Neural crest cell (in vitro differentiated cells): ENCODE measurements at regions not wholly inside any gene's neighbourhood (a gene's known extent, or its start where the extent isn't known, plus 50 kb on each side); places are given as distances from the start of the nearest gene placed in this dataset.

ENCODE experiments used
- DNase-seq: peaks from one replicate; pipeline ENCODE4 v3.0.0; 2021; ENCODE audit warnings: low read depth, mixed read lengths, low spot score
- H3K27ac Mint-ChIP-seq: one replicate; pipeline ENCODE4 v1.8.0; 2021; ENCODE audit warnings: mild to moderate bottlenecking, mixed read lengths; ENCODE audit not compliant: unreplicated experiment
- H3K27me3 Mint-ChIP-seq: 2 replicates; pipeline ENCODE4 v1.8.0; 2021; ENCODE audit warnings: low read depth, mild to moderate bottlenecking, mixed read lengths
- H3K36me3 Mint-ChIP-seq: 2 replicates; pipeline ENCODE4 v1.8.0; 2021; ENCODE audit warnings: low read depth, mild to moderate bottlenecking, mixed read lengths
- H3K4me1 Mint-ChIP-seq: 2 replicates; pipeline ENCODE4 v1.8.0; 2021; ENCODE audit warnings: mixed read lengths
- H3K4me3 Mint-ChIP-seq: one replicate; pipeline ENCODE4 v1.8.0; 2021; ENCODE audit warnings: mild to moderate bottlenecking, mixed read lengths
- H3K9me3 Mint-ChIP-seq: 2 replicates; pipeline ENCODE4 v1.8.0; 2021; ENCODE audit warnings: mixed read lengths
- TF ChIP-seq, protein P1 (sequence below): fragments of 200-600 bp; sonication (generic); conservative IDR thresholded peaks from 2 replicates; pipeline ENCODE4 v1.5.0; 2021; ENCODE audit warnings: antibody characterized with exemption, mild to moderate bottlenecking

DNA sequence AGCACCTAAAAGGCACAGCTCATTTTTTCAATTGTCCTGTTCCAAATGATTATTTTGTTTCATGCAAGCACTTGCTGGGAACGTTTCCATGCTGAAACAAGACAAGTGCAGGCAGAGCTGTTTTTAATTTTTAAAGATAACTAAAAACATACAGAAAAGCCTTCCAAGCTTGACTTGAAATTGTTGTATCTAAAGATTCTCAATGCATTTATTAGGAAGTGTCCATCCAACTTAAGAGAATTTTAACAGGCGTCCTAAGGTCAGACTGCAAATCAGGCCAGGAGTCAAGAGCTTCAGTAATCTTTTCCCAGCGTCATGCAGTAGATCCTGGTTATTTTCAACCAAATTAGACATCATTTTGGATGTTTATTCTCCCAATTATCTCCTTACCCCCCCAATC lies 702.8 kb downstream of the KCNJ2 start:
- Mint-ChIP-seq H3K4me1 (peaks cover 44% of the 10 kb centered on the region), H3K27me3 (no peaks in the 10 kb centered on the region), H3K9me3 (peaks cover 2% of the 10 kb centered on the region), H3K4me3 (no peak overlapping the region), H3K27ac (no peak overlapping the region), H3K36me3 (peaks cover 2% of the 10 kb centered on the region)
- TF ChIP-seq, protein P1, sequence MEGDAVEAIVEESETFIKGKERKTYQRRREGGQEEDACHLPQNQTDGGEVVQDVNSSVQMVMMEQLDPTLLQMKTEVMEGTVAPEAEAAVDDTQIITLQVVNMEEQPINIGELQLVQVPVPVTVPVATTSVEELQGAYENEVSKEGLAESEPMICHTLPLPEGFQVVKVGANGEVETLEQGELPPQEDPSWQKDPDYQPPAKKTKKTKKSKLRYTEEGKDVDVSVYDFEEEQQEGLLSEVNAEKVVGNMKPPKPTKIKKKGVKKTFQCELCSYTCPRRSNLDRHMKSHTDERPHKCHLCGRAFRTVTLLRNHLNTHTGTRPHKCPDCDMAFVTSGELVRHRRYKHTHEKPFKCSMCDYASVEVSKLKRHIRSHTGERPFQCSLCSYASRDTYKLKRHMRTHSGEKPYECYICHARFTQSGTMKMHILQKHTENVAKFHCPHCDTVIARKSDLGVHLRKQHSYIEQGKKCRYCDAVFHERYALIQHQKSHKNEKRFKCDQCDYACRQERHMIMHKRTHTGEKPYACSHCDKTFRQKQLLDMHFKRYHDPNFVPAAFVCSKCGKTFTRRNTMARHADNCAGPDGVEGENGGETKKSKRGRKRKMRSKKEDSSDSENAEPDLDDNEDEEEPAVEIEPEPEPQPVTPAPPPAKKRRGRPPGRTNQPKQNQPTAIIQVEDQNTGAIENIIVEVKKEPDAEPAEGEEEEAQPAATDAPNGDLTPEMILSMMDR, result no peak
- no peak for DNase-seq

DNA sequence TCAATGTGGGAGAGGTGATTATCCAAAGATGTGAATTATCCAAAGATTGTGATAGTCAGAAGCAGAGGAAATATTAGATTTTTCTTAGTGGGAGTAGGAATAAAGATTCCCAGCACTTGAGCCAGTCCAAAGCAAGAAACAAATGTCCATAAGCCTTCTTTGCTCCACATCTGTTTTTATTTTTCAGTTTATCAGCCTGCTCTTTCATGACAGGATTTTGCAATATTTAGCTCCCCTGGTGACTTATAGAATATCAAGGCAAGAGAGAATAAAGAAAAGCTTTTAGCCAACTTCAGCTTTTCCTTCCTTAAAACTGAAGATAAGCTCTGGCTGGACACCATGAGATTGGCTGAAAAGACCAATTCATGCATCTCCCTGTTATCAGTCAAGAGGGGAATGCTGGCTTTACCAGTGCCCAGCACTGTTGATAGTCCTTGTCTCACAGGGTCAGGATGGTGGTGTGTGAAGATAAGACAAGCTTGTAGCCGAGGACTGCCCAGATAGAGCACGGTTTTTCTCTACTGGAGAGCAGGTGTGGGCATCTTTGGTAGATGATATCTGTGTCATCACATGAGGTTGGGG lies 706.5 kb downstream of the KCNJ2 start:
- H3K4me3 Mint-ChIP-seq, result no peak overlapping the region
- peaks cover 2% of the 10 kb centered on the region for H3K36me3 Mint-ChIP-seq
- no peaks in the 10 kb centered on the region for H3K27me3 Mint-ChIP-seq
- peaks cover 2% of the 10 kb centered on the region for H3K9me3 Mint-ChIP-seq
- TF ChIP-seq, protein P1, result no peak
- H3K27ac Mint-ChIP-seq, result no peak overlapping the region
- peaks cover 38% of the 10 kb centered on the region for H3K4me1 Mint-ChIP-seq
- DNase-seq, result no peak

DNA sequence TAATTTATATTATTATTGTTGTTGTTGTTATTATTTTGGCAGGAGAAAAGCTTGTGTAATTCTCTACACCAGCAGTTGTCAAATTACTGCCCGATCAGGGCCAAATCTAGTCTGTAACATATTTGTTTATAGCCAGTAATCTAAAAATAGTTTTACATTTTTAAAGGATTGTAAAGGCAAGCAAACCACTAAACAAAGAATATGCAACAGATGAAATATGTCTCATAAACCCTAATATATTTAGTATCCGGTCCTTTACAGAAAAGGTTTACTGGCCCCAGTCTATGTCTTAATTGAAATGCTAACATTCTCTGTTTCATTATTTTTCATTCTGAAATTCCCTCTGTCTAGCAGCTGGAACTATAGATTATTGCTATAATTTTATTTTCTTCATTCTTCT lies 709.5 kb downstream of the KCNJ2 start:
- H3K9me3 Mint-ChIP-seq, result peaks cover 4% of the 10 kb centered on the region
- H3K27ac Mint-ChIP-seq, result no peak overlapping the region
- TF ChIP-seq, protein P1, result no peak
- peaks cover 11% of the 10 kb centered on the region for H3K36me3 Mint-ChIP-seq
- no peak overlapping the region for H3K4me3 Mint-ChIP-seq
- H3K4me1 Mint-ChIP-seq, result peaks cover 37% of the 10 kb centered on the region
- no peak for DNase-seq
- H3K27me3 Mint-ChIP-seq, result no peaks in the 10 kb centered on the region

DNA sequence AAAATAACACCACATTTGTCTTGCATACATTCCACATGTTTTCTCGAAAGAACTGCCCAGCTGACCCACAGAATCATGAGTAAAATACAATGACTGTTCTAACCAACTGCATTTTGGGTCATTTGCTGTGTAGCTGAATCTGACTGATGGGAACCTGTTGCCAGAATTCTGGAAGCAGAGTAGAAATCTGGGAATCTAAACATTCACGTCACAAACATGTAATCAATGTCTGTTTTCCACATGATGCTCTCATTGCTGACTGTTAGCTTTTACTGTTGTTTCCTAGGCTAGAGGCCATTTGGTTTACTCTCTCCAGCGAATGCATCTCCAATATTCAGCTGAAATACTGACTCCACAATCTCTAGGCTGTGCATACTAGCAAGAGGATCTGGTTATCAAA lies 710.1 kb downstream of the KCNJ2 start:
- Mint-ChIP-seq H3K27ac (no peak overlapping the region), H3K27me3 (no peaks in the 10 kb centered on the region), H3K4me1 (peaks cover 37% of the 10 kb centered on the region), H3K9me3 (peaks cover 4% of the 10 kb centered on the region), H3K4me3 (no peak overlapping the region), H3K36me3 (peaks cover 11% of the 10 kb centered on the region)
- TF ChIP-seq, protein P1, result no peak
- no peak for DNase-seq

DNA sequence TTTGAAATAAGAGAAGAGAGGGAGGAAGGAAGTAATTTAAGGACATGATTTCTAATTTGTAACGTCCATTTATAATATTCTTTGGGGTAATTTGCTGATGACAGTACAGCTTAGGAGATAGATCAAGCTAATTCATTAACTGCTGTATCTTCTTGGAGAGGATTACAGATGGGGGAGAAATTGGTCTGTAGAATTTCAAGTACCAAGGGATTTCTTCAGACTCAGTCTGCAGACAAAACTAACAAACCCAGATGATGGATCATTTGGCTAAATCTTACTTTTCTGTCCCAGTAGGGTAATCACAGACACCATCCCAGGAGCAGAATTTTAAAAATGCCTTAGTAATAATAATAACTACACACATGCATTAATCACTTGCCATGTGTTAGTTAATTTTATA lies 711.8 kb downstream of the KCNJ2 start:
- TF ChIP-seq, protein P1, result no peak
- Mint-ChIP-seq H3K36me3 (peaks cover 11% of the 10 kb centered on the region), H3K9me3 (peaks cover 4% of the 10 kb centered on the region), H3K27me3 (no peaks in the 10 kb centered on the region), H3K4me3 (no peak overlapping the region), H3K27ac (no peak overlapping the region), H3K4me1 (peaks cover 37% of the 10 kb centered on the region)
- no peak for DNase-seq
